ENCODE measurements at regions not wholly inside any gene's neighbourhood (a gene's known extent, or its start where the extent isn't known, plus 50 kb on each side); places are given as distances from the start of the nearest gene placed in this dataset.

DNA sequence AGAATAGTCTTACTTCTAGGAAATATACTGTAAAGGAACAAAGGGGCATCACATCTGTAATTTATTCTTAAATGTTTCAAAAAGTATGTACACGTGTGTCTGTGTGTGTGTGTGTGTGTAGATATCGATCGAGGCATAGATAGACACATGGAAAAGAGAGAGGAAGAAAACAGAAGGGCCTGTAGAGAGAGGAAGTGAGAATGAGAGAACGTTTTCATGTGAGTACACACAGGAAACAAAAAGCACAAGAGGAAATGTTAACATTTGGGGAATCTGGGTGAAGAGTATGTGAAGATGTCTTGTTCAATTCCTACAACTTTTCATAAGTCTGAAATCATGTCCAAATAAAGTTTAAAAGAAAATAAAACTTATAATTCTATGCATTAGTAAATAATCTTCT lies 286.5 kb upstream of the SORCS1 start:
- no peak overlapping the region for H3K27ac ChIP-seq (ENCODE audit: low read depth, low read length)
- H3K23ac ChIP-seq (ENCODE audit: insufficient read length), result no peak overlapping the region
- FAIRE-seq (no peak), DNase-seq (ENCODE audit: low read depth in 1 of 2, low spot score in 2 of 2) (no peak)
- POLR2A ChIA-PET (ENCODE audit: partially characterized antibody), result no interaction called here
- no peaks in the 10 kb centered on the region for H3K27me3 ChIP-seq (replicated peaks in 1 of 4; ENCODE audit: control insufficient read depth in 3 of 4, extremely low read depth in 1 of 4, insufficient read depth in 3 of 4, low read length in 3 of 4)
- no peaks in the 10 kb centered on the region for H4K20me1 ChIP-seq (replicated peaks in 1 of 2; ENCODE audit: control insufficient read depth in 1 of 2, insufficient read depth in 2 of 2, low read length in 2 of 2)
- no peaks in the 10 kb centered on the region for H3K79me1 ChIP-seq (ENCODE audit: low read depth, low read length)
- H4K5ac ChIP-seq (ENCODE audit: insufficient read length, low read depth, low read length), result no peak overlapping the region
- H4K8ac ChIP-seq (ENCODE audit: extremely low read depth, insufficient read depth, low read length), result no peak overlapping the region
- 80% methylated on average over 4 of the region's 4 CpGs; no CpG with 5 or more reads in 1 of the 2 experiments for WGBS, 2 experiments (ENCODE audit: extremely low coverage in 1 of 2, insufficient coverage in 1 of 2, insufficient read length in 1 of 2, insufficient replicate concordance in 2 of 2, low coverage in 1 of 2, low lambda C conversion rate in 2 of 2, missing lambda C conversion rate in 1 of 2)
- H3K9ac ChIP-seq (replicated peaks in 1 of 4; ENCODE audit: extremely low read depth in 1 of 4, low read depth in 3 of 4, low read length in 3 of 4), result no peak overlapping the region
- H2AFZ ChIP-seq (ENCODE audit: low read length), result no peak overlapping the region
- H3K9me3 ChIP-seq (ENCODE audit: insufficient read depth in 2 of 2, low read depth in 1 of 2, low read length in 1 of 2), result no peaks in the 10 kb centered on the region
- CTCF ChIA-PET (ENCODE audit: partially characterized antibody), result no interaction called here
- no peak overlapping the region for H2BK120ac ChIP-seq (replicated peaks; ENCODE audit: low read depth, low read length)
- H3K4me1 ChIP-seq (replicated peaks in 1 of 4; ENCODE audit: control insufficient read depth in 3 of 4, insufficient read depth in 4 of 4, low read length in 3 of 4), result no peaks in the 10 kb centered on the region
- no peak overlapping the region for H2BK20ac ChIP-seq (ENCODE audit: low read length)
- H3K4me3 ChIP-seq (ENCODE audit: extremely low read depth in 1 of 4, insufficient read depth in 2 of 4, low read depth in 3 of 4, low read length in 4 of 4), result no peak overlapping the region
- no peak overlapping the region for H2AK5ac ChIP-seq (ENCODE audit: low read depth, low read length)
- no peak overlapping the region for H2BK15ac ChIP-seq (ENCODE audit: low read length)
- H3K56ac ChIP-seq (replicated peaks; ENCODE audit: insufficient read length, low read depth, low read length), result no peak overlapping the region
- H3K4me2 ChIP-seq (ENCODE audit: insufficient read depth in 1 of 2, low read depth in 2 of 2, low read length in 2 of 2), result no peak overlapping the region
- no peak overlapping the region for H4K91ac ChIP-seq (replicated peaks; ENCODE audit: insufficient read length, low read length)
- no peaks in the 10 kb centered on the region for H3K36me3 ChIP-seq (ENCODE audit: control insufficient read depth in 2 of 4, insufficient read depth in 4 of 4, low read length in 3 of 4)
- H3K18ac ChIP-seq (ENCODE audit: extremely low read depth, low read length), result no peak overlapping the region
- TF ChIP-seq, protein P1, sequence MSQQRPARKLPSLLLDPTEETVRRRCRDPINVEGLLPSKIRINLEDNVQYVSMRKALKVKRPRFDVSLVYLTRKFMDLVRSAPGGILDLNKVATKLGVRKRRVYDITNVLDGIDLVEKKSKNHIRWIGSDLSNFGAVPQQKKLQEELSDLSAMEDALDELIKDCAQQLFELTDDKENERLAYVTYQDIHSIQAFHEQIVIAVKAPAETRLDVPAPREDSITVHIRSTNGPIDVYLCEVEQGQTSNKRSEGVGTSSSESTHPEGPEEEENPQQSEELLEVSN (IDR thresholded peaks at IDR 0.05), result no peak
- TF ChIP-seq POLR2A (IDR thresholded peaks at IDR 0.05; ENCODE audit: control extremely low read depth in 1 of 2, low read depth in 2 of 2, low read length in 2 of 2) (no peak), SP2 (IDR thresholded peaks at IDR 0.05; ENCODE audit: low read length) (no peak), PHF8 (conservative IDR thresholded peaks at IDR 0.05; ENCODE audit: low read depth, low read length) (no peak), SP4 (IDR thresholded peaks at IDR 0.05; ENCODE audit: low read length) (no peak), KDM1A (IDR thresholded peaks at IDR 0.05; ENCODE audit: borderline replicate concordance, low read length) (no peak), BACH1 (IDR thresholded peaks at IDR 0.05; ENCODE audit: low read length) (no peak), CTBP2 (IDR thresholded peaks at IDR 0.05; ENCODE audit: borderline replicate concordance, insufficient read depth, insufficient read length, low read length) (no peak)
- H2BK12ac ChIP-seq (ENCODE audit: low read depth, low read length), result no peak overlapping the region
- H3K14ac ChIP-seq (ENCODE audit: insufficient read length), result no peak overlapping the region
- no peak overlapping the region for H2BK5ac ChIP-seq (ENCODE audit: low read depth, low read length)
- H3K79me2 ChIP-seq (ENCODE audit: control insufficient read depth in 1 of 2, insufficient read depth in 2 of 2, low read length in 2 of 2), result no peaks in the 10 kb centered on the region
- no peaks in the 10 kb centered on the region for H3K23me2 ChIP-seq (ENCODE audit: low read depth, low read length)
- H3K4ac ChIP-seq (replicated peaks; ENCODE audit: insufficient read length, low read depth, low read length), result no peak overlapping the region
